Panc1 (cell line): ENCODE measurements at regions not wholly inside any gene's neighbourhood (a gene's known extent, or its start where the extent isn't known, plus 50 kb on each side); places are given as distances from the start of the nearest gene placed in this dataset.

Experiments
- ATAC-seq: fragments of 200-7000 bp; cut with Tn5 transposase; 2 replicates; pipeline ENCODE4 v1.9.1; 2020; ENCODE audit warnings: mild to moderate bottlenecking, moderate library complexity
- BruUV-seq: library from RNA; stranded (reverse); fragments of 400-500 nt; replicated peaks from 2 replicates; lab custom pipeline; 2021; lab: Mats Ljungman, UMichigan
- CTCF ChIA-PET: fragments of 300-600 bp; sonication (Branson Sonifier 250); formaldehyde crosslinking; loops from one replicate; lab custom pipeline; 2022; ENCODE audit warnings: antibody characterized with exemption; lab: Charles Lee
- POLR2A ChIA-PET: fragments of 300-600 bp; sonication (Branson Sonifier 250); formaldehyde crosslinking; loops from one replicate; lab custom pipeline; 2022; ENCODE audit warnings: antibody characterized with exemption; lab: Charles Lee
- DNase-seq: peaks from one replicate; pipeline ENCODE4 v3.0.0-alpha.2; 2010; ENCODE audit warnings: low read depth, low spot score
- H3K27ac ChIP-seq: 2 replicates; pipeline ENCODE4 v1.5.1; 2011; ENCODE audit warnings: mild to moderate bottlenecking, low read length, inconsistent platforms
- H3K27me3 ChIP-seq: fragments of 200-500 bp; sonication (Bioruptor generic); 2 replicates; pipeline ENCODE4 v1.6.0; 2014; ENCODE audit warnings: low read length, inconsistent platforms; ENCODE audit not compliant: control insufficient read depth, insufficient read depth
- H3K36me3 ChIP-seq: fragments of 200-500 bp; sonication (Bioruptor generic); 2 replicates; pipeline ENCODE4 v1.5.1; 2014; ENCODE audit warnings: inconsistent platforms, mild to moderate bottlenecking, low read length, moderate library complexity; ENCODE audit not compliant: control insufficient read depth, insufficient read depth
- H3K4me1 ChIP-seq: 2 replicates; pipeline ENCODE4 v1.5.1; 2011; ENCODE audit warnings: inconsistent platforms, mild to moderate bottlenecking, low read length, moderate library complexity; ENCODE audit not compliant: control insufficient read depth, insufficient read depth
- H3K4me3 ChIP-seq, 2 experiments: 2 replicates each; pipeline ENCODE4 v1.5.1; 2011 to 2012; ENCODE audit warnings: low read depth in 2 of 2, low read length in 2 of 2, mild to moderate bottlenecking in 2 of 2, inconsistent platforms in 1 of 2, moderate library complexity in 1 of 2
- H3K9me3 ChIP-seq: fragments of 200-500 bp; sonication (Bioruptor generic); 2 replicates; pipeline ENCODE4 v1.5.1; 2014; ENCODE audit warnings: low read depth, mild to moderate bottlenecking, inconsistent platforms, low read length, moderate library complexity; ENCODE audit not compliant: control insufficient read depth, insufficient read depth
- CTCF ChIP-seq: fragments of 450-650 bp; IDR thresholded peaks from 2 replicates; pipeline ENCODE4 v1.5.1; 2017; ENCODE audit warnings: mild to moderate bottlenecking
- POLR2AphosphoS5 ChIP-seq: IDR thresholded peaks from 2 replicates; pipeline ENCODE4 v1.6.1; 2012; ENCODE audit warnings: mild to moderate bottlenecking, low read depth, low read length, moderate library complexity
- REST ChIP-seq, 2 experiments: IDR thresholded peaks; 2 replicates each; pipeline ENCODE4 v1.6.1; 2011 to 2012; ENCODE audit warnings: low read depth in 2 of 2, control low read depth in 1 of 2, low read length in 1 of 2, mild to moderate bottlenecking in 1 of 2, moderate library complexity in 1 of 2; ENCODE audit not compliant: insufficient read depth in 1 of 2
- SIN3A ChIP-seq: IDR thresholded peaks from 2 replicates; pipeline ENCODE4 v1.6.1; 2012; ENCODE audit warnings: low read depth, mild to moderate bottlenecking, low read length, moderate library complexity, borderline replicate concordance; ENCODE audit not compliant: insufficient read depth
- TCF7L2 ChIP-seq: IDR thresholded peaks from 2 replicates; pipeline ENCODE4 v1.6.1; 2011; ENCODE audit warnings: mild to moderate bottlenecking, low read depth, low read length, inconsistent platforms
- in situ Hi-C: cut with HindIII; loops from 2 replicates; pipeline ENCODE4 v1.10.0; 2016; ENCODE audit warnings: low sequenced_read_pairs, low pct_unique_long_range_greater_than_20kb
- intact Hi-C: fragments of 100-400 bp; cut with micrococcal nuclease; formaldehyde crosslinking; loops from one replicate; pipeline ENCODE4 v1.10.0; 2022; ENCODE audit not compliant: unreplicated experiment

GRCh38 chr9:90034071-90034470 lies 429.3 kb downstream of the GADD45G start:
- no peaks in the 10 kb centered on the region for H3K36me3 ChIP-seq
- ATAC-seq (no peak), DNase-seq (no peak)
- CTCF ChIA-PET = no interaction called here
- H3K4me1 ChIP-seq = no peaks in the 10 kb centered on the region
- H3K27me3 ChIP-seq = no peaks in the 10 kb centered on the region
- no peak overlapping the region for H3K27ac ChIP-seq
- in situ Hi-C loops (no loop called here), intact Hi-C loops (no loop called here)
- BruUV-seq = no TSS peak
- no peaks in the 10 kb centered on the region for H3K9me3 ChIP-seq
- POLR2A ChIA-PET = no interaction called here
- H3K4me3 ChIP-seq = no peak overlapping the region
- no peak for TF ChIP-seq TCF7L2
- no peak for TF ChIP-seq REST (IDR thresholded peaks at IDR 0.05; ENCODE audit: insufficient read depth in 1 of 2, low read depth in 2 of 2, low read length in 1 of 2)

- ATAC-seq (no peak), DNase-seq (no peak)
- Histone ChIP-seq H3K4me1 (no peaks in the 10 kb centered on the region), H3K9me3 (no peaks in the 10 kb centered on the region), H3K27ac (no peak overlapping the region), H3K27me3 (no peaks in the 10 kb centered on the region), H3K4me3 (no peak overlapping the region), H3K36me3 (no peaks in the 10 kb centered on the region)
- ChIA-PET CTCF (no interaction called here), POLR2A (no interaction called here)
- no peak for TF ChIP-seq CTCF
- intact Hi-C loops (no loop called here), in situ Hi-C loops (no loop called here)
- no TSS peak for BruUV-seq
These were observed 430.7 kb downstream of the GADD45G start for GRCh38 chr9:90035471-90035870.

- no peak for TF ChIP-seq SIN3A
- no peak for TF ChIP-seq POLR2AphosphoS5
- no peak for TF ChIP-seq TCF7L2
- no peak for TF ChIP-seq REST (IDR thresholded peaks at IDR 0.05; ENCODE audit: insufficient read depth in 1 of 2, low read depth in 2 of 2, low read length in 1 of 2)
- no peak for TF ChIP-seq CTCF
- POLR2A ChIA-PET = no interaction called here
- intact Hi-C loops = no loop called here
- no peak for ATAC-seq
- H3K4me1 ChIP-seq = no peaks in the 10 kb centered on the region
- H3K27me3 ChIP-seq = no peaks in the 10 kb centered on the region
- in situ Hi-C loops = no loop called here
- BruUV-seq = no TSS peak
- H3K4me3 ChIP-seq = no peak overlapping the region
- no peaks in the 10 kb centered on the region for H3K9me3 ChIP-seq
- H3K27ac ChIP-seq = no peak overlapping the region
- DNase-seq = no peak
- no peaks in the 10 kb centered on the region for H3K36me3 ChIP-seq
- CTCF ChIA-PET = no interaction called here
These were observed 432.5 kb downstream of the GADD45G start for GRCh38 chr9:90037146-90037797.
